ENCODE measurements at regions not wholly inside any gene's neighbourhood (a gene's known extent, or its start where the extent isn't known, plus 50 kb on each side); places are given as distances from the start of the nearest gene placed in this dataset.

GRCh38 chr11:49851971-49852389, 100.2 kb upstream of the OR4C13 start:
- 81% methylated on average over 26 of the region's 35 CpGs for WGBS (ENCODE audit: low lambda C conversion rate)
- H2AFZ ChIP-seq (ENCODE audit: low read length), result no peak overlapping the region
- FAIRE-seq, result no peak
- no peak overlapping the region for H3K4me2 ChIP-seq (ENCODE audit: low read depth, low read length)
- no peaks in the 10 kb centered on the region for H3K79me2 ChIP-seq (ENCODE audit: insufficient read depth, low read length)
- ChIA-PET CTCF (ENCODE audit: low intra/inter-chr PET ratio, low total read pairs) (no interaction called here), POLR2A (no interaction called here)
- H3K27me3 ChIP-seq (ENCODE audit: control insufficient read depth in 1 of 2, insufficient read depth in 2 of 2, low read length in 2 of 2), result no peaks in the 10 kb centered on the region
- no peaks in the 10 kb centered on the region for H3K4me1 ChIP-seq (ENCODE audit: insufficient read depth, low read length)
- no TSS peak for BruUV-seq (replicated peaks)
- no peaks in the 10 kb centered on the region for H4K20me1 ChIP-seq (ENCODE audit: insufficient read depth, low read length)
- no peak overlapping the region for H3K9ac ChIP-seq (ENCODE audit: insufficient read depth, low read depth, low read length)
- in situ Hi-C loops (cut with HindIII; ENCODE audit: extremely low pct_ligation_motif_present, low pct_unique_long_range_greater_than_20kb) (no loop called here), intact Hi-C loops (cut with micrococcal nuclease; ENCODE audit: unreplicated experiment) (no loop called here)
- DNase-seq (ENCODE audit: low spot score), result no peak
- TF ChIP-seq MEIS2 (CRISPR knock-in tag; IDR thresholded peaks at IDR 0.05) (no peak), ZBTB7A (CRISPR knock-in tag; IDR thresholded peaks at IDR 0.05) (no peak), ZNF101 (CRISPR knock-in tag; IDR thresholded peaks at IDR 0.05; ENCODE audit: borderline replicate concordance, low read depth) (no peak), NFIB (CRISPR knock-in tag; IDR thresholded peaks at IDR 0.05; ENCODE audit: borderline replicate concordance) (no peak), ZNF337 (CRISPR knock-in tag; IDR thresholded peaks at IDR 0.05; ENCODE audit: borderline replicate concordance, low read depth) (no peak), SNAI1 (CRISPR knock-in tag; IDR thresholded peaks at IDR 0.05; ENCODE audit: borderline replicate concordance) (no peak), CERS6 (CRISPR knock-in tag; IDR thresholded peaks at IDR 0.05) (no peak), SOX5 (CRISPR knock-in tag; IDR thresholded peaks at IDR 0.05; ENCODE audit: borderline replicate concordance) (no peak), HOMEZ (CRISPR knock-in tag; IDR thresholded peaks at IDR 0.05; ENCODE audit: low read depth) (no peak), EP300 (IDR thresholded peaks at IDR 0.05; ENCODE audit: low read depth in 2 of 2, low read length in 2 of 2) (no peak), EP300 (CRISPR knock-in tag; IDR thresholded peaks at IDR 0.05; ENCODE audit: borderline replicate concordance) (no peak), ARID3A (IDR thresholded peaks at IDR 0.05; ENCODE audit: low read depth, low read length) (no peak), MAF1 (CRISPR knock-in tag; IDR thresholded peaks at IDR 0.05; ENCODE audit: borderline replicate concordance) (no peak), SAFB2 (CRISPR knock-in tag; IDR thresholded peaks at IDR 0.05; ENCODE audit: borderline replicate concordance, low read depth) (no peak), ZFP1 (CRISPR knock-in tag; IDR thresholded peaks at IDR 0.05) (no peak), ESRRA (CRISPR knock-in tag; IDR thresholded peaks at IDR 0.05; ENCODE audit: low read depth) (no peak), GABPA (IDR thresholded peaks at IDR 0.05; ENCODE audit: low read depth, low read length) (no peak), GABPA (CRISPR knock-in tag; IDR thresholded peaks at IDR 0.05; ENCODE audit: low read depth) (no peak), ZFP36 (IDR thresholded peaks at IDR 0.05; ENCODE audit: borderline replicate concordance, low read depth, low read length, partially characterized antibody) (no peak), RXRB (CRISPR knock-in tag; IDR thresholded peaks at IDR 0.05; ENCODE audit: borderline replicate concordance) (no peak)
- ATAC-seq, result no peak
- H3K4me3 ChIP-seq (replicated peaks in 1 of 3; ENCODE audit: insufficient read depth in 1 of 3, low read depth in 2 of 3, low read length in 3 of 3), result no peak overlapping the region
- no peaks in the 10 kb centered on the region for H3K9me3 ChIP-seq (ENCODE audit: low read length)
- H3K36me3 ChIP-seq (replicated peaks in 1 of 2; ENCODE audit: control insufficient read depth in 1 of 2, insufficient read depth in 2 of 2, low read length in 2 of 2), result no peaks in the 10 kb centered on the region
- no peak overlapping the region for H3K27ac ChIP-seq (ENCODE audit: extremely low read length, insufficient read depth, low read length)

Data from HepG2 (cell line).